Fibroblast of skin of right quadriceps (primary cell): ENCODE measurements at regions not wholly inside any gene's neighbourhood (a gene's known extent, or its start where the extent isn't known, plus 50 kb on each side); places are given as distances from the start of the nearest gene placed in this dataset.
"Not testable (repeated sequence)": the region's sequence is repeated elsewhere in the genome, so short reads cannot be mapped to it uniquely, and the experiment has no call there.

ENCODE experiments used
- DNase-seq: peaks from one replicate; pipeline ENCODE4 v3.0.0-alpha.2; 2013

GRCh38 chr10:21403256-21404015, 122.0 kb downstream of the SKIDA1 start:
- no peak for DNase-seq

- DNase-seq, result peak; percentile 92
Measured at GRCh38 chr10:21402606-21403083, 122.8 kb downstream of the SKIDA1 start.

GRCh38 chr10:21401196-21401595, 124.3 kb downstream of the SKIDA1 start:
- DNase-seq, result peak; percentile 55

- peak; percentile 99 for DNase-seq
Measured at GRCh38 chr10:21399392-21400035, 126.0 kb downstream of the SKIDA1 start.

GRCh38 chr10:21398563-21399231, 126.8 kb downstream of the SKIDA1 start:
- peak; percentile 86 for DNase-seq

- no peak for DNase-seq
Measured at GRCh38 chr10:21396889-21397288, 128.6 kb downstream of the SKIDA1 start.

GRCh38 chr10:21393931-21394330, 131.6 kb downstream of the SKIDA1 start:
- no peak for DNase-seq

GRCh38 chr10:21388589-21388988, 136.9 kb downstream of the SKIDA1 start:
- DNase-seq, result no peak

- DNase-seq, result no peak
Measured at GRCh38 chr10:21387868-21388267, 137.6 kb downstream of the SKIDA1 start.

GRCh38 chr10:21385996-21386585, 139.4 kb downstream of the SKIDA1 start:
- no peak for DNase-seq

GRCh38 chr10:21385536-21385935, 139.9 kb downstream of the SKIDA1 start:
- DNase-seq, result no peak

GRCh38 chr10:21379143-21379542, 146.3 kb downstream of the SKIDA1 start:
- no peak for DNase-seq

- DNase-seq, result not testable (repeated sequence)
Measured at GRCh38 chr10:21375274-21375673, 150.2 kb downstream of the SKIDA1 start.

GRCh38 chr10:21373881-21374280, 151.6 kb downstream of the SKIDA1 start:
- DNase-seq, result peak; percentile 28

GRCh38 chr10:21372651-21373410, 152.7 kb downstream of the SKIDA1 start:
- peak; percentile 98 for DNase-seq

GRCh38 chr10:21369697-21370096, 155.8 kb downstream of the SKIDA1 start:
- peak; percentile 63 for DNase-seq

GRCh38 chr10:21368728-21369425, 156.6 kb downstream of the SKIDA1 start:
- peak; percentile 15 for DNase-seq

GRCh38 chr10:21368022-21368582, 157.4 kb downstream of the SKIDA1 start:
- DNase-seq, result peak; percentile 13

- DNase-seq, result peak; percentile 63
Measured at GRCh38 chr10:21366108-21366507, 159.4 kb downstream of the SKIDA1 start.

- peak; percentile 80 for DNase-seq
Measured at GRCh38 chr10:21364196-21365114, 161.0 kb downstream of the SKIDA1 start.
